Type B pancreatic cell (in vitro differentiated cells): ENCODE measurements at regions not wholly inside any gene's neighbourhood (a gene's known extent, or its start where the extent isn't known, plus 50 kb on each side); places are given as distances from the start of the nearest gene placed in this dataset.

Experiments
- DNase-seq: peaks from one replicate; pipeline ENCODE4 v3.0.0; 2021; ENCODE audit warnings: mixed read lengths; ENCODE audit not compliant: unreplicated experiment; ENCODE audit errors: extremely low spot score
- H3K27ac Mint-ChIP-seq: 2 replicates; pipeline ENCODE4 v1.8.0; 2021; ENCODE audit warnings: mild to moderate bottlenecking, mixed read lengths
- H3K27me3 Mint-ChIP-seq: 2 replicates; pipeline ENCODE4 v1.8.0; 2021; ENCODE audit warnings: mixed read lengths
- H3K36me3 Mint-ChIP-seq: 2 replicates; pipeline ENCODE4 v1.8.0; 2021; ENCODE audit warnings: mixed read lengths
- H3K4me1 Mint-ChIP-seq: one replicate; pipeline ENCODE4 v1.8.0; 2021; ENCODE audit warnings: mixed read lengths; ENCODE audit not compliant: unreplicated experiment
- H3K4me3 Mint-ChIP-seq: 2 replicates; pipeline ENCODE4 v1.8.0; 2021; ENCODE audit warnings: mild to moderate bottlenecking, mixed read lengths
- H3K9me3 Mint-ChIP-seq: 2 replicates; pipeline ENCODE4 v1.8.0; 2021; ENCODE audit warnings: mixed read lengths
- CTCF ChIP-seq: fragments of 200-600 bp; sonication (generic); conservative IDR thresholded peaks from 2 replicates; pipeline ENCODE4 v1.5.0; 2021; ENCODE audit warnings: antibody characterized with exemption, mild to moderate bottlenecking

DNA sequence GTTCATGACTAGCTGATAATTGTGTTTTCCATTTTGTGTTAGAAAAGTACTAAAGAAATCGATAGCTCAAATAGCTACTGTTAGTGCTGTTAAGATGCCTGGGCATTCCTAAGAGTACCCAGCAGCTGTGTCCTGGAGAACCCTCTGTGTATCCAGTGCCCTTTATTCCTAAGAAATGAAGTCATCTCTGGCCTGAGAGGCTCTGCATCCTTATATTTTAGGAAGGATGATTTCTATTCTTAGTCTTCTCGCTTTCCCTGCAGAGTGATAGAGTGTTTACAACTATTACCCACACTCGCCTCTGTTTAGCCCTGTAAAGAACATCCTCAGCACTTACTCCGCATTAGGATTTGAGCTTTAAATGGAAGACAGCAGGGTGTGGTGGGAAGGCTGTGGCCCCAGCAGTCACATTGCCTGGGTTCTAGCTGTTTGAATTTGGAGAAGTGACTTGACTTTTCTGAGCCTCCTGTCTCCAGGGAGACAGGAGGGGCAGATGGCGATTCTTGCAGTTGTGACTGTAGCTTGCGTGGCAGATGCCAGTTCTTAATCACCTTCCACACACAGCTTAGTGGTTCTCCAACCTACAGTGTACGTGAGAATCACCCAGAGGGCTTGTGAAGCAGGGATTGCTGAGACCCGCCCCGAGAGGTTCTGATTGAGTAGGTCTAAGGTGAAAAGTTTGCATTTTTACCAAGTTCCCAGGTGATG is 177.2 kb upstream of the PITX1 start:
- no peak overlapping the region for H3K27ac Mint-ChIP-seq
- H3K4me1 Mint-ChIP-seq: peaks cover 16% of the 10 kb centered on the region
- H3K4me3 Mint-ChIP-seq: no peak overlapping the region
- peaks cover 27% of the 10 kb centered on the region for H3K27me3 Mint-ChIP-seq
- H3K9me3 Mint-ChIP-seq: no peaks in the 10 kb centered on the region
- no peaks in the 10 kb centered on the region for H3K36me3 Mint-ChIP-seq
- DNase-seq: peak; percentile 37
- TF ChIP-seq CTCF: no peak

GRCh38 chr5:135210286-135211055 is 176.4 kb upstream of the PITX1 start:
- peak; percentile 47 for DNase-seq
- Mint-ChIP-seq H3K27ac (no peak overlapping the region), H3K9me3 (no peaks in the 10 kb centered on the region), H3K4me3 (no peak overlapping the region), H3K4me1 (peaks cover 16% of the 10 kb centered on the region), H3K27me3 (peaks cover 20% of the 10 kb centered on the region), H3K36me3 (no peaks in the 10 kb centered on the region)
- TF ChIP-seq CTCF: no peak

- Mint-ChIP-seq H3K27me3 (peaks cover 13% of the 10 kb centered on the region), H3K36me3 (no peaks in the 10 kb centered on the region), H3K9me3 (peaks cover under 1% of the 10 kb centered on the region), H3K27ac (no peak overlapping the region), H3K4me1 (peaks cover 16% of the 10 kb centered on the region), H3K4me3 (no peak overlapping the region)
- DNase-seq: peak; percentile 64
- TF ChIP-seq CTCF: no peak
These were observed 175.1 kb upstream of the PITX1 start for GRCh38 chr5:135208903-135209721.

DNA sequence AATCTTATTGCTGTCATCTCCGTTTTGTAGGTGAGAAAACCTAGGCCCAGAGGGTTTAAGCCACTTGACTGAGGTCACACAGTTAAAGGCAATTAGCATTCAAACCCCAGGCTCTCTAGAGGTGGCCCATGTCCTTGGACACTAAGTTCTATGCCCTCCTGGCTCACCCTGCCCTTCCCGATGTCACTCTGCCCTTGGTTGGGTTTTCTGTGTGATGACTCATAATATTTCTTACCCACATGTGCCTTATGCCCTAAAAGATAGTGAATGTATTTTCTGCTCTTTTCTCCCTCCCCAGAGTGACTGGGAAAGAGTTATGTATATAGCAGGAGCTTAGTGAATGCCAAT is 174.5 kb upstream of the PITX1 start:
- DNase-seq: no peak
- Mint-ChIP-seq H3K36me3 (no peaks in the 10 kb centered on the region), H3K9me3 (peaks cover 6% of the 10 kb centered on the region), H3K27me3 (peaks cover 10% of the 10 kb centered on the region), H3K27ac (no peak overlapping the region), H3K4me3 (no peak overlapping the region), H3K4me1 (peaks cover 16% of the 10 kb centered on the region)
- no peak for TF ChIP-seq CTCF

DNA sequence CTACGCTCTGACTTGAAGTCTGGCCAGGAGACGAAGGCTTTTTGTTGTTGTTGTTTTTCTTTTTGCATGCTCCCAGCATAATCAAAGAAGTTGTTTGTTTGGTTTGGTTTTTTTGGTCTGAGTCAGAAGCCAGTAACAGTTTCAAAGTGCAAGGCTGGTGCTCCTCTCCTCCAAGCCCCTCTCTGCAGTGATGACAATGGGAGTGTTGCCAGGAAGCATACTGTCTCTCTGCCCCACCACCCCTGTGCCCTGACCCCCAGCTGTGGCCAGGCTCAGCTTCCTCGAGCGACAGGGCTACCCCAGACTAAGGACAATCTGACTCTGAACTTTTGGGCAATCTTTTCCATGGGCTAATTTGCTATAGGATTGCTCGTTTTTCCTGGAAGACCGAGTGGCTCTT is 173.8 kb upstream of the PITX1 start:
- H3K4me3 Mint-ChIP-seq: no peak overlapping the region
- TF ChIP-seq CTCF: no peak
- H3K27ac Mint-ChIP-seq: no peak overlapping the region
- H3K9me3 Mint-ChIP-seq: peaks cover 6% of the 10 kb centered on the region
- H3K4me1 Mint-ChIP-seq: peaks cover 16% of the 10 kb centered on the region
- peaks cover 8% of the 10 kb centered on the region for H3K27me3 Mint-ChIP-seq
- peak; percentile 36 for DNase-seq
- H3K36me3 Mint-ChIP-seq: no peaks in the 10 kb centered on the region
